ENCODE measurements at regions not wholly inside any gene's neighbourhood (a gene's known extent, or its start where the extent isn't known, plus 50 kb on each side); places are given as distances from the start of the nearest gene placed in this dataset.

GRCh38 chr9:107827884-107828283, 338.3 kb upstream of the KLF4 start:
- Histone ChIP-seq H4K5ac (ENCODE audit: low read depth, low read length) (no peak overlapping the region), H3K27me3 (ENCODE audit: control insufficient read depth, insufficient read depth, low read length) (no peaks in the 10 kb centered on the region), H3K79me1 (ENCODE audit: low read depth in 1 of 2, low read length in 2 of 2) (no peaks in the 10 kb centered on the region), H4K8ac (ENCODE audit: low read depth in 2 of 2, low read length in 2 of 2) (no peak overlapping the region), H3K27ac (ENCODE audit: insufficient read depth, low read length) (no peak overlapping the region), H3K9me1 (ENCODE audit: insufficient read depth, low read length) (no peaks in the 10 kb centered on the region), H2BK15ac (ENCODE audit: low read depth, low read length) (no peak overlapping the region), H3K9me3 (ENCODE audit: control insufficient read depth, insufficient read depth, low read length) (no peaks in the 10 kb centered on the region), H2BK120ac (ENCODE audit: low read depth, low read length) (no peak overlapping the region), H3K36me3 (ENCODE audit: control insufficient read depth, insufficient read depth, low read length) (no peaks in the 10 kb centered on the region), H4K91ac (ENCODE audit: insufficient read depth, low read depth, low read length) (no peak overlapping the region), H3K9ac (ENCODE audit: low read depth, low read length) (no peak overlapping the region), H2AK5ac (ENCODE audit: low read depth, low read length) (no peak overlapping the region), H2AK9ac (replicated peaks; ENCODE audit: low read depth, low read length, poor library complexity) (no peak overlapping the region), H3K14ac (replicated peaks; ENCODE audit: low read depth, low read length) (no peak overlapping the region), H4K20me1 (ENCODE audit: insufficient read depth, low read length) (no peaks in the 10 kb centered on the region), H2BK5ac (ENCODE audit: low read depth, low read length, poor library complexity, severe bottlenecking) (no peak overlapping the region), H2AFZ (replicated peaks; ENCODE audit: low read length, poor library complexity) (no peak overlapping the region), H3K56ac (ENCODE audit: extremely low read depth, insufficient read depth, low read length) (no peak overlapping the region), H3K4me1 (ENCODE audit: control insufficient read depth, insufficient read depth, low read length) (no peaks in the 10 kb centered on the region), H3K18ac (ENCODE audit: low read depth, low read length) (no peak overlapping the region), H3K4me3 (ENCODE audit: insufficient read depth, low read depth, low read length) (no peak overlapping the region), H3K4me2 (ENCODE audit: low read depth, low read length) (no peak overlapping the region), H3K4ac (ENCODE audit: low read depth, low read length) (no peak overlapping the region), H3K23ac (ENCODE audit: low read depth, low read length) (no peak overlapping the region), H2BK20ac (ENCODE audit: low read depth, low read length) (no peak overlapping the region)
- ATAC-seq (ENCODE audit: low read depth) (no peak), DNase-seq (no peak)
- dilution Hi-C loops (cut with HindIII; ENCODE audit: low sequenced_read_pairs, unreplicated experiment) (no loop called here), in situ Hi-C loops (cut with MboI; ENCODE audit: low sequenced_read_pairs) (no loop called here), intact Hi-C loops (cut with micrococcal nuclease) (no loop called here)
- POLR2A ChIA-PET (ENCODE audit: unreplicated experiment): no interaction called here
- TF ChIP-seq MAZ (IDR thresholded peaks at IDR 0.05; ENCODE audit: borderline replicate concordance, low read depth, low read length) (no peak), USF2 (IDR thresholded peaks at IDR 0.05; ENCODE audit: low read depth, low read length) (no peak), RAD21 (IDR thresholded peaks at IDR 0.05; ENCODE audit: low read length) (no peak), MAFK (IDR thresholded peaks at IDR 0.05; ENCODE audit: low read depth, low read length) (no peak), RFX5 (IDR thresholded peaks at IDR 0.05; ENCODE audit: low read depth, low read length) (no peak), RCOR1 (IDR thresholded peaks at IDR 0.05; ENCODE audit: insufficient replicate concordance, low read length) (no peak), NFE2L2 (IDR thresholded peaks at IDR 0.05; ENCODE audit: low read depth, low read length) (no peak)
- WGBS, 2 experiments (ENCODE audit: extremely low coverage in 2 of 2, insufficient read length in 1 of 2): no CpG with 5 or more reads among the region's 2 CpGs
- BruUV-seq (replicated peaks): no TSS peak
- CTCF ChIA-PET: no interaction called here
